Chondrocyte (in vitro differentiated cells): ENCODE measurements at regions not wholly inside any gene's neighbourhood (a gene's known extent, or its start where the extent isn't known, plus 50 kb on each side); places are given as distances from the start of the nearest gene placed in this dataset.
A peak's percentile ranks its signal among the peaks of the same experiment; 100 is the strongest.

Experiments
- DNase-seq: peaks from one replicate; pipeline ENCODE4 v3.0.0; 2021; ENCODE audit warnings: mixed read lengths, low spot score
- H3K27ac Mint-ChIP-seq: one replicate; pipeline ENCODE4 v1.8.0; 2021; ENCODE audit warnings: mild to moderate bottlenecking, moderate library complexity, mixed read lengths; ENCODE audit not compliant: unreplicated experiment
- H3K27me3 Mint-ChIP-seq: 2 replicates; pipeline ENCODE4 v1.8.0; 2021; ENCODE audit warnings: low read depth, mixed read lengths
- H3K36me3 Mint-ChIP-seq: 2 replicates; pipeline ENCODE4 v1.8.0; 2021; ENCODE audit warnings: low read depth, mixed read lengths
- H3K4me1 Mint-ChIP-seq: 2 replicates; pipeline ENCODE4 v1.8.0; 2021; ENCODE audit warnings: low read depth, mild to moderate bottlenecking, mixed read lengths
- H3K4me3 Mint-ChIP-seq: one replicate; pipeline ENCODE4 v1.8.0; 2021; ENCODE audit warnings: mild to moderate bottlenecking, moderate library complexity, mixed read lengths; ENCODE audit not compliant: unreplicated experiment
- H3K9me3 Mint-ChIP-seq: 2 replicates; pipeline ENCODE4 v1.8.0; 2021; ENCODE audit warnings: low read depth, mixed read lengths
- CTCF ChIP-seq: fragments of 200-600 bp; sonication (generic); IDR thresholded peaks from 2 replicates; pipeline ENCODE4 v1.5.0; 2021; ENCODE audit warnings: antibody characterized with exemption, mild to moderate bottlenecking, moderate library complexity

- TF ChIP-seq CTCF: no peak
- peaks cover 4% of the 10 kb centered on the region for H3K36me3 Mint-ChIP-seq
- no peak overlapping the region for H3K27ac Mint-ChIP-seq
- H3K9me3 Mint-ChIP-seq: peaks cover 5% of the 10 kb centered on the region
- no peaks in the 10 kb centered on the region for H3K4me1 Mint-ChIP-seq
- DNase-seq: no peak
- H3K4me3 Mint-ChIP-seq: no peak overlapping the region
- H3K27me3 Mint-ChIP-seq: peaks cover 57% of the 10 kb centered on the region
Measured at GRCh38 chr9:126262738-126263137, 63.9 kb upstream of the MVB12B start.

- Mint-ChIP-seq H3K27ac (no peak overlapping the region), H3K9me3 (peaks cover 18% of the 10 kb centered on the region), H3K4me1 (peaks cover 5% of the 10 kb centered on the region), H3K4me3 (no peak overlapping the region), H3K27me3 (peaks cover 8% of the 10 kb centered on the region), H3K36me3 (peaks cover 2% of the 10 kb centered on the region)
- no peak for TF ChIP-seq CTCF
- DNase-seq: no peak
Measured at GRCh38 chr9:126270556-126270955, 56.1 kb upstream of the MVB12B start.

GRCh38 chr9:126275386-126276001 lies 51.1 kb upstream of the MVB12B start:
- no peak overlapping the region for H3K4me3 Mint-ChIP-seq
- TF ChIP-seq CTCF: no peak
- peaks cover 9% of the 10 kb centered on the region for H3K4me1 Mint-ChIP-seq
- peaks cover 13% of the 10 kb centered on the region for H3K36me3 Mint-ChIP-seq
- H3K9me3 Mint-ChIP-seq: peaks cover 35% of the 10 kb centered on the region
- H3K27me3 Mint-ChIP-seq: peaks cover 11% of the 10 kb centered on the region
- H3K27ac Mint-ChIP-seq: peak overlapping the region; percentile 77
- no peak for DNase-seq

GRCh38 chr9:126276056-126276728 lies 50.4 kb upstream of the MVB12B start:
- H3K4me1 Mint-ChIP-seq: peaks cover 9% of the 10 kb centered on the region
- peaks cover 13% of the 10 kb centered on the region for H3K36me3 Mint-ChIP-seq
- H3K27me3 Mint-ChIP-seq: peaks cover 12% of the 10 kb centered on the region
- no peak for TF ChIP-seq CTCF
- H3K9me3 Mint-ChIP-seq: peaks cover 37% of the 10 kb centered on the region
- no peak for DNase-seq
- H3K27ac Mint-ChIP-seq: no peak overlapping the region
- H3K4me3 Mint-ChIP-seq: no peak overlapping the region
